ENCODE measurements at regions not wholly inside any gene's neighbourhood (a gene's known extent, or its start where the extent isn't known, plus 50 kb on each side); places are given as distances from the start of the nearest gene placed in this dataset.

GRCh38 chr10:128744811-128745305 lies 618.6 kb upstream of the MKI67 start:
- no peak overlapping the region for H3K4me3 ChIP-seq (ENCODE audit: low read length)
- no peak for DNase-seq (ENCODE audit: low read depth)
- TF ChIP-seq CTCF (conservative IDR thresholded peaks at IDR 0.05; ENCODE audit: low read depth, low read length), result no peak

- TF ChIP-seq CTCF (conservative IDR thresholded peaks at IDR 0.05; ENCODE audit: low read depth, low read length), result no peak
- no peak for DNase-seq (ENCODE audit: low read depth)
- no peak overlapping the region for H3K4me3 ChIP-seq (ENCODE audit: low read length)
Observed at GRCh38 chr10:128747582-128748346, 621.5 kb upstream of the MKI67 start.

- H3K4me3 ChIP-seq (ENCODE audit: low read length), result no peak overlapping the region
- TF ChIP-seq CTCF (conservative IDR thresholded peaks at IDR 0.05; ENCODE audit: low read depth, low read length), result no peak
- no peak for DNase-seq (ENCODE audit: low read depth)
Observed at GRCh38 chr10:128751284-128751683, 625.1 kb upstream of the MKI67 start.

- no peak overlapping the region for H3K4me3 ChIP-seq (ENCODE audit: low read length)
- DNase-seq (ENCODE audit: low read depth), result no peak
- no peak for TF ChIP-seq CTCF (conservative IDR thresholded peaks at IDR 0.05; ENCODE audit: low read depth, low read length)
Observed at GRCh38 chr10:128751851-128752250, 625.6 kb upstream of the MKI67 start.

GRCh38 chr10:128759174-128759573 lies 633.0 kb upstream of the MKI67 start:
- H3K4me3 ChIP-seq (ENCODE audit: low read length), result no peak overlapping the region
- no peak for DNase-seq (ENCODE audit: low read depth)
- TF ChIP-seq CTCF (conservative IDR thresholded peaks at IDR 0.05; ENCODE audit: low read depth, low read length), result no peak

GRCh38 chr10:128763588-128763987 lies 637.4 kb upstream of the MKI67 start:
- no peak overlapping the region for H3K4me3 ChIP-seq (ENCODE audit: low read length)
- no peak for TF ChIP-seq CTCF (conservative IDR thresholded peaks at IDR 0.05; ENCODE audit: low read depth, low read length)
- DNase-seq (ENCODE audit: low read depth), result no peak

- no peak for TF ChIP-seq CTCF (conservative IDR thresholded peaks at IDR 0.05; ENCODE audit: low read depth, low read length)
- no peak for DNase-seq (ENCODE audit: low read depth)
- H3K4me3 ChIP-seq (ENCODE audit: low read length), result no peak overlapping the region
Observed at GRCh38 chr10:128764190-128764589, 638.0 kb upstream of the MKI67 start.
